Thyroid gland (tissue), 4 donors: ENCODE measurements at regions not wholly inside any gene's neighbourhood (a gene's known extent, or its start where the extent isn't known, plus 50 kb on each side); places are given as distances from the start of the nearest gene placed in this dataset.
"Not testable (repeated sequence)": the region's sequence is repeated elsewhere in the genome, so short reads cannot be mapped to it uniquely, and the experiment has no call there.

Experiments used
- DNase-seq, 2 donors: peaks; one replicate each; pipeline ENCODE4 v3.0.0-alpha.2; 2019
- H3K27ac ChIP-seq, 3 donors: fragments of 200-600 bp; sonication (generic); 1 replicate in 2 of 3; 2 replicates in 1 of 3; pipeline ENCODE4 v1.5.1; 2016 to 2019; ENCODE audit warnings: mild to moderate bottlenecking in 1 of 3, moderate library complexity in 1 of 3
- H3K27me3 ChIP-seq: fragments of 200-600 bp; sonication (generic); one replicate; pipeline ENCODE4 v1.5.1; 2019
- H3K36me3 ChIP-seq, 2 donors: fragments of 200-600 bp; sonication (generic); one replicate each; pipeline ENCODE4 v1.5.1; 2016 to 2019
- H3K4me1 ChIP-seq, 2 donors: fragments of 200-600 bp; sonication (generic); one replicate each; pipeline ENCODE4 v1.5.1; 2017 to 2019
- H3K4me3 ChIP-seq, 3 donors: fragments of 200-600 bp; sonication (generic); replicated peaks in 1 of 3; 1 replicate in 2 of 3; 2 replicates in 1 of 3; pipeline ENCODE4 v1.5.1; 2016; ENCODE audit warnings: mild to moderate bottlenecking in 1 of 3
- H3K9me3 ChIP-seq: fragments of 200-600 bp; sonication (generic); one replicate; pipeline ENCODE4 v1.5.1; 2017
- CTCF ChIP-seq, 6 experiments: fragments of 200-600 bp in 3 of 6; fragments of 450-650 bp in 3 of 6; sonication (generic) in 3 of 6; IDR thresholded peaks; one replicate each; pipeline ENCODE4 v1.5.1; 2016 to 2019; ENCODE audit warnings: antibody characterized with exemption in 6 of 6, mild to moderate bottlenecking in 2 of 6, inconsistent platforms in 1 of 6, moderate library complexity in 1 of 6
- POLR2A ChIP-seq, 2 donors: fragments of 450-650 bp; IDR thresholded peaks; one replicate each; pipeline ENCODE4 v1.6.1; 2017; ENCODE audit warnings: antibody characterized with exemption in 2 of 2, mild to moderate bottlenecking in 2 of 2, moderate library complexity in 1 of 2
- WGBS, 2 donors: methylation state at CpG; one replicate each; pipeline ENCODE4 v1.1.5; 2017; 5-methylcytosine and 5-hydroxymethylcytosine counted together
- intact Hi-C: fragments of 100-400 bp; cut with DNase I; formaldehyde crosslinking; loops from one replicate; pipeline ENCODE4 v1.15.1; 2023

- DNase-seq: no peak
- intact Hi-C loops: no loop called here
- 75% methylated on average over 3 of the region's 3 CpGs for WGBS, 2 donors
- Histone ChIP-seq H3K4me1 (no peaks in the 10 kb centered on the region), H3K4me3 (no peak overlapping the region), H3K9me3 (no peaks in the 10 kb centered on the region), H3K27me3 (no peaks in the 10 kb centered on the region), H3K36me3 (no peaks in the 10 kb centered on the region), H3K27ac (no peak overlapping the region)
- TF ChIP-seq CTCF (IDR thresholded peaks at IDR 0.05) (no peak), POLR2A (IDR thresholded peaks at IDR 0.05) (no peak)
Observed at GRCh38 chr16:13483121-13483520, 436.8 kb upstream of the ERCC4 start.

GRCh38 chr16:13489416-13489815 is 430.5 kb upstream of the ERCC4 start:
- intact Hi-C loops, H3K4me3 ChIP-seq, DNase-seq, H3K9me3 ChIP-seq, H3K27ac ChIP-seq, H3K36me3 ChIP-seq, H3K4me1 ChIP-seq, H3K27me3 ChIP-seq: not testable (repeated sequence)
- WGBS, 2 donors: 80 to 91% methylated on average over 3 of the region's 3 CpGs

GRCh38 chr16:13492046-13492445 is 427.9 kb upstream of the ERCC4 start:
- 81 to 85% methylated on average over 4 of the region's 4 CpGs for WGBS, 2 donors
- H3K9me3 ChIP-seq: no peaks in the 10 kb centered on the region
- DNase-seq: no peak
- no peaks in the 10 kb centered on the region for H3K27me3 ChIP-seq
- no peaks in the 10 kb centered on the region for H3K4me1 ChIP-seq
- H3K4me3 ChIP-seq: no peak overlapping the region
- no peak overlapping the region for H3K27ac ChIP-seq
- no peaks in the 10 kb centered on the region for H3K36me3 ChIP-seq
- intact Hi-C loops: no loop called here
- TF ChIP-seq POLR2A (IDR thresholded peaks at IDR 0.05) (no peak), CTCF (IDR thresholded peaks at IDR 0.05) (no peak)

GRCh38 chr16:13503960-13504635 is 415.9 kb upstream of the ERCC4 start:
- no peak for DNase-seq
- no peaks in the 10 kb centered on the region for H3K4me1 ChIP-seq
- no peak overlapping the region for H3K27ac ChIP-seq
- TF ChIP-seq POLR2A (IDR thresholded peaks at IDR 0.05) (no peak), CTCF (IDR thresholded peaks at IDR 0.05) (no peak)
- no peaks in the 10 kb centered on the region for H3K27me3 ChIP-seq
- H3K4me3 ChIP-seq: no peak overlapping the region
- WGBS, 2 donors: 72 to 77% methylated on average over 5 of the region's 5 CpGs
- no peaks in the 10 kb centered on the region for H3K36me3 ChIP-seq
- H3K9me3 ChIP-seq: no peaks in the 10 kb centered on the region
- intact Hi-C loops: no loop called here

GRCh38 chr16:13507530-13507929 is 412.4 kb upstream of the ERCC4 start:
- Histone ChIP-seq H3K4me3 (no peak overlapping the region), H3K4me1 (no peaks in the 10 kb centered on the region), H3K27me3 (no peaks in the 10 kb centered on the region), H3K9me3 (no peaks in the 10 kb centered on the region), H3K27ac (no peak overlapping the region), H3K36me3 (no peaks in the 10 kb centered on the region)
- no peak for TF ChIP-seq POLR2A (IDR thresholded peaks at IDR 0.05)
- no peak for TF ChIP-seq CTCF (IDR thresholded peaks at IDR 0.05)
- DNase-seq: no peak
- intact Hi-C loops: no loop called here
- 65 to 68% methylated on average over 5 of the region's 5 CpGs for WGBS, 2 donors
